ENCODE measurements at regions not wholly inside any gene's neighbourhood (a gene's known extent, or its start where the extent isn't known, plus 50 kb on each side); places are given as distances from the start of the nearest gene placed in this dataset.
A peak's percentile ranks its signal among the peaks of the same experiment; 100 is the strongest.

DNA sequence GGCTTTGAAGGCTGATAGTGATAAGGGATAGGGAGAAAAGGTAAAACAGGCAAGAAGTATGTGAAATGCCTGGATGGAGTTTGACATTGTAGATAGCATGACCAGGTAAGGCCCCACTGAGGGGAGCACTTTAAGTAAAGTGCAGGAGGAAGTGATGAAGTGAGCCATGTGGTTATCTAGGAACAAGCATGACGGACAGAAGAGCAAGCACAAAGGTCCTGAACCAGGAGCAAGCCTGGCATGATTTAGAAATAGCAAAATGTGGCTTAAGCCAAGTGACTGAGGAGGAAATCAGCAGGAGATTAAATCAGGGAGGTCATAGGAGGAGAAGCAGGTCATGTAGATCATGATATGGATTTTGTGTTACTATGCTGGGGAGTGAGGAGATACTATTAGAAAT, 129.2 kb downstream of the GLUL start:
- 40% methylated on average over 1 of the region's 1 CpG for WGBS (ENCODE audit: insufficient coverage, low lambda C conversion rate)
- Histone ChIP-seq H3K27ac (ENCODE audit: low read length) (no peak overlapping the region), H3K9me3 (ENCODE audit: control insufficient read depth, low read depth, low read length) (no peaks in the 10 kb centered on the region), H3K27me3 (ENCODE audit: control insufficient read depth, insufficient read depth, low read length) (no peaks in the 10 kb centered on the region), H3K4me3 (ENCODE audit: low read length) (no peak overlapping the region), H3K4me1 (ENCODE audit: control insufficient read depth, insufficient read depth, low read length) (peaks cover 5% of the 10 kb centered on the region), H3K36me3 (ENCODE audit: control insufficient read depth, insufficient read depth, low read length) (no peaks in the 10 kb centered on the region)
- DNase-seq, result peak; percentile 33 to 66

DNA sequence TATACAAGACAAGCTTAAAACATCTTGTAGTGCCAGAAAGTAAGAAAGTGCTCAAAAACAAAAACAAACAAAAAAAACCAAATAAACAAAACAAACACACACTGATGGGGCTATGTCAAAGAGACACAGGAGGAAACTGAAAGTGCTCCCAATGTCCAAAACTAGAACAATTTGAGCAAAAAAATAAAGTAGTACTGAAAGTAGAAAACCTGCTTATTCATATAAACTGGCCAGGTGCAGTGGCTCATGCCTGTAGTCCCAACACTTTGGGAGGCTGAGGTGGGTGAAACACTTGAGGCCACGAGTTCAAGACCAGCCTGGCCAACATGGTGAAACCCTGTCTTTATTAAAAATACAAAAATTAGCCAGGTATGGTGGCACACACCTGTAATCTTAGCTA, 129.9 kb downstream of the GLUL start:
- Histone ChIP-seq H3K27ac (ENCODE audit: low read length) (no peak overlapping the region), H3K9me3 (ENCODE audit: control insufficient read depth, low read depth, low read length) (no peaks in the 10 kb centered on the region), H3K27me3 (ENCODE audit: control insufficient read depth, insufficient read depth, low read length) (no peaks in the 10 kb centered on the region), H3K36me3 (ENCODE audit: control insufficient read depth, insufficient read depth, low read length) (no peaks in the 10 kb centered on the region), H3K4me1 (ENCODE audit: control insufficient read depth, insufficient read depth, low read length) (peaks cover 5% of the 10 kb centered on the region), H3K4me3 (ENCODE audit: low read length) (no peak overlapping the region)
- WGBS (ENCODE audit: insufficient coverage, low lambda C conversion rate), result no CpG with 5 or more reads among the region's 1 CpG
- no peak for DNase-seq

DNA sequence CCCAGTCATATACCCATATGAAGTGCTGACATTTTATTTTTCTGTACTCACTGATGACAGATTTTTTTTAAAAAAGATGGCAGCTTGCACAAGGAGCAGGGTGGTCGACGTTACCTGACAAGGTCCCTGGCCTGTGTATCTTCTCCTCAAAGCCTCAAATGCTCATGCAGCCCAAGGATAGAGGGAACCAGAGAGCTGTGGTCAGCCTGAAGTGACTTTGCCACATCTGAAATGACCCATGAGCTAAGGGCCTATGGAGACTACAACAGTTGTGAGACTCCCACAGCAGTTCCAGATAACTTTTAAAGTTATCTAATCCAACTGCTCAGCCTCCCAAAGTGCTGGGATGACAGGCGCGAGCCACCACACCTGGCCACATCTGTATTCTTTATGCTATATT, 131.1 kb downstream of the GLUL start:
- Histone ChIP-seq H3K9me3 (ENCODE audit: control insufficient read depth, low read depth, low read length) (no peaks in the 10 kb centered on the region), H3K27ac (ENCODE audit: low read length) (no peak overlapping the region), H3K27me3 (ENCODE audit: control insufficient read depth, insufficient read depth, low read length) (no peaks in the 10 kb centered on the region), H3K4me3 (ENCODE audit: low read length) (no peak overlapping the region), H3K36me3 (ENCODE audit: control insufficient read depth, insufficient read depth, low read length) (no peaks in the 10 kb centered on the region), H3K4me1 (ENCODE audit: control insufficient read depth, insufficient read depth, low read length) (peaks cover 5% of the 10 kb centered on the region)
- no peak for DNase-seq
- no CpG with 5 or more reads among the region's 4 CpGs for WGBS (ENCODE audit: insufficient coverage, low lambda C conversion rate)

DNA sequence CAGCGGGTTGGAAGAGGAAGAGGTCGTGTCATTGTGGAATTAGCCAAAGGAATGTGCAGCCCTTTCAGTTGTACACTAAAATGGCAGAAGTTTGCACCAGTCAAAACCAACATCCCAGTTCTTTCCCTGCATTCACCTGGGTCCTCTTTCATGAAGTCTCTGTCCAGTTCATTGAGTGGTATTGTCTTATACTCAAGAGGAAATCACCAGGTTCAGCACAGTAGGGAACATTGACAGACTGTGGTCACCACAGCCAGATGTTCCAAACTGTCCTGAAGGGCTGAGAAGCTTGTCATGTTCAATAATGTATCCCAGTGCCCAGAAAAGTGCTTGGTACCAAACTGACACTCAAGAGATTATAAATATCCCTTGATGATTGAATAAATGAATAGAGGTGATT, 131.6 kb downstream of the GLUL start:
- no peak overlapping the region for H3K4me3 ChIP-seq (ENCODE audit: low read length)
- no peaks in the 10 kb centered on the region for H3K9me3 ChIP-seq (ENCODE audit: control insufficient read depth, low read depth, low read length)
- no CpG with 5 or more reads among the region's 2 CpGs for WGBS (ENCODE audit: insufficient coverage, low lambda C conversion rate)
- H3K27ac ChIP-seq (ENCODE audit: low read length), result no peak overlapping the region
- DNase-seq, result no peak
- no peaks in the 10 kb centered on the region for H3K36me3 ChIP-seq (ENCODE audit: control insufficient read depth, insufficient read depth, low read length)
- peaks cover 5% of the 10 kb centered on the region for H3K4me1 ChIP-seq (ENCODE audit: control insufficient read depth, insufficient read depth, low read length)
- no peaks in the 10 kb centered on the region for H3K27me3 ChIP-seq (ENCODE audit: control insufficient read depth, insufficient read depth, low read length)

DNA sequence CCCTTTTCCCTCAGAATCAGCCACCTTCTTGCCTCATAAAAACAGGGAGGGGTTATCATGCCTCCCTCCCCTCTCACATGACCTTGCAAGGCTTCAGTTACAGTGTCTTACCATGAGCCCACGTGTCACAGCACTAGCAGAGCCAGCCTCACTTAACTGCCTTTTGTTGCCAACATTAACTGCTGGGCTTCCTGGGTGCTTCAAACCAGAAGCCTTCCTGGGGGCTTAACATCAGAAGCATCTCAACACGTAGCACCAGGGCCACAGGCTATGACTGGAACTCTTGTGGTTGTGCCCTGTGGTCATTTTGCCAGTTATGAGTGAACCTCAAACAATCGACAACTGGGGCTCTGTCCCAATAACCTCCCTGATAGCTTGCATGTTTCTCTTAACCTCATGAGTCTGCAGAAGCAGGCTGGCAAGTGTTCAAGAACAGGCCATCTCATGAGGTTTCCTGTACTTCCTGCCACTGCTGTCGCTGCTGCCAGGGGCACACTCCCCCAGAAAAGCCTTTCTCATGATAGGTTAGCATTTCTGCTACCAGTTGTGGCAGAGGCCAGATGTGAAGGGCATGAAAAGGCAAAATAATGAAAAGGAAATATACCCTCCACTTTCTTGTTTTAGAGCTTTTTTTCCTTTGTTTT, 132.2 kb downstream of the GLUL start:
- Histone ChIP-seq H3K27ac (ENCODE audit: low read length) (peak overlapping the region; percentile 3), H3K4me3 (ENCODE audit: low read length) (no peak overlapping the region), H3K36me3 (ENCODE audit: control insufficient read depth, insufficient read depth, low read length) (no peaks in the 10 kb centered on the region), H3K27me3 (ENCODE audit: control insufficient read depth, insufficient read depth, low read length) (no peaks in the 10 kb centered on the region), H3K4me1 (ENCODE audit: control insufficient read depth, insufficient read depth, low read length) (peaks cover 5% of the 10 kb centered on the region), H3K9me3 (ENCODE audit: control insufficient read depth, low read depth, low read length) (no peaks in the 10 kb centered on the region)
- DNase-seq, result peak; percentile 54 to 78
- WGBS (ENCODE audit: insufficient coverage, low lambda C conversion rate), result no CpG with 5 or more reads among the region's 4 CpGs

DNA sequence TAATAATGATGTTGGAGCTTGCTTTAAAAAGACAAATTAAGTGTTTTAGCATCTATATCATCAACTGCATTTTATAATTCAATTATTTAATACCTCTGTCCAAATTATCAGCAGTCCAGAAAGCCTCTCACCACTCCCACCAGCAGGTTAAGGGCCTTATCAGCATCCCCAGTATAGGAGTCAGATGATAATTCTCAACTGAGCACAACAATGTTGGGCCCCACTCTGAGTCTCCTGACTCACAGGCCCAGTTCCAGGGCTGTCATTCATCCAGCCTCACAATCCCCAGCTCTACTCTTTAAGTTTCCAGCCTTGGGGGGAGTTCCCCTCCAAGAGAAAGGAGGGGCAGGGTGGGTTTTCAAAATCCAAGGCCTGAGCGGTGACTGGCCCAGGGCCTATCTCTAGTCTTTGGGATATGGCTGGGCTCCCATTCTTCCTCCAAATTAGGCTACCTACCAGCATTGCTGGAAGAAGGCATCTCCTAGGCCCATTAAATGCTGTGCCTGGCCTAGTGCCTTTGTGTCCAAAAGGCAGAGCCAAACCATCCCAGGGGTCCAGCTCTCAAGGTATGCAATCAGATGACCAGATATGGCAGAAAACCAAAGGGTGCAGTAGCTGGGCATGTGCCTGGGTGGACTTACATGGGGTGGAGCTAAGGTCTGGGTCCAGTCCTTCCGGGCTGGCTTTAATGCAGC, 134.1 kb downstream of the GLUL start:
- no peaks in the 10 kb centered on the region for H3K27me3 ChIP-seq (ENCODE audit: control insufficient read depth, insufficient read depth, low read length)
- peak overlapping the region; percentile 52 for H3K27ac ChIP-seq (ENCODE audit: low read length)
- WGBS (ENCODE audit: insufficient coverage, low lambda C conversion rate), result no CpG with 5 or more reads among the region's 2 CpGs
- H3K4me1 ChIP-seq (ENCODE audit: control insufficient read depth, insufficient read depth, low read length), result peaks cover 5% of the 10 kb centered on the region
- no peaks in the 10 kb centered on the region for H3K36me3 ChIP-seq (ENCODE audit: control insufficient read depth, insufficient read depth, low read length)
- DNase-seq, result peak; percentile 29 to 57
- no peaks in the 10 kb centered on the region for H3K9me3 ChIP-seq (ENCODE audit: control insufficient read depth, low read depth, low read length)
- H3K4me3 ChIP-seq (ENCODE audit: low read length), result no peak overlapping the region

DNA sequence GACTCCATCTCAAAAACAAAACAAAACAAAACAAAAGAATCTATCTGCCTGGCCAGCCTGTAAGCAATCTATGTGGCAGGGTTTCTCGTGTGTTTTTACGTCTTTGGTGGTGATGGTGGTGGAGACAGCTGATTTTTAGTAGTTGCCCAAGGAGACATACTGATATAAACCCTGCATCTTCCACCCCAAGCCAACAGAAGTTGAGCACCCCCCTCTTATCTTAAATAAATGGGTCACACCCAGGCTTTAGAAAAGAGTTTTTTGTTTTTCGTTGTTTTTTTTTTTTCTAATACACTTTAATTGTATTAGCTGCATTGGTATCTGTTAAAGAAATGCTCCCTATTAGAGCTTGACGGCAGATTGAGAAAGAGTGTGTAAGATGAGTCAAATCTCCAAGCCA, 134.7 kb downstream of the GLUL start:
- H3K27me3 ChIP-seq (ENCODE audit: control insufficient read depth, insufficient read depth, low read length), result no peaks in the 10 kb centered on the region
- no peaks in the 10 kb centered on the region for H3K36me3 ChIP-seq (ENCODE audit: control insufficient read depth, insufficient read depth, low read length)
- peaks cover 5% of the 10 kb centered on the region for H3K4me1 ChIP-seq (ENCODE audit: control insufficient read depth, insufficient read depth, low read length)
- no peak overlapping the region for H3K4me3 ChIP-seq (ENCODE audit: low read length)
- no peaks in the 10 kb centered on the region for H3K9me3 ChIP-seq (ENCODE audit: control insufficient read depth, low read depth, low read length)
- WGBS (ENCODE audit: insufficient coverage, low lambda C conversion rate), result 50% methylated on average over 1 of the region's 4 CpGs
- DNase-seq, result no peak
- no peak overlapping the region for H3K27ac ChIP-seq (ENCODE audit: low read length)

DNA sequence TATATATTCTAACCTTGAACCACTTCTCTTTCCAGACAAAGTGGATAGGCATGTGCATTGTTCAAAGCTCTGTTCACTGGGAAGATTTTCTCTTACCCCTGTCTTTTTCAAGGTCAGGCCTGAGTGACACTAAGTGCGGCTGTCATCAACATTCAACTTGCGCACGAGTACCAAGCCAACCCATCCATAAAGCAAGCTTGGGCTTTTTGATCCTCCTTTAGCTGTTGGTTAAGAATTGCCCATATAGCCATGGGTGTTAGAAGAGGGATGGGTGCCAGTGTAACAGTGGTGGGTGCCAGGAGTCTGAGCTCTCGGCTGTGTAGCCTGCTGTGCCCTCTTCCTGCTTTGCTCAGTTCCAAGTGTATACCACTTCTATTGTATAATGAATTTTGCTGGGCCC, 136.1 kb downstream of the GLUL start:
- Histone ChIP-seq H3K4me1 (ENCODE audit: control insufficient read depth, insufficient read depth, low read length) (peaks cover 5% of the 10 kb centered on the region), H3K27me3 (ENCODE audit: control insufficient read depth, insufficient read depth, low read length) (no peaks in the 10 kb centered on the region), H3K27ac (ENCODE audit: low read length) (no peak overlapping the region), H3K4me3 (ENCODE audit: low read length) (no peak overlapping the region), H3K9me3 (ENCODE audit: control insufficient read depth, low read depth, low read length) (no peaks in the 10 kb centered on the region), H3K36me3 (ENCODE audit: control insufficient read depth, insufficient read depth, low read length) (no peaks in the 10 kb centered on the region)
- no peak for DNase-seq
- WGBS (ENCODE audit: insufficient coverage, low lambda C conversion rate), result no CpG with 5 or more reads among the region's 4 CpGs

DNA sequence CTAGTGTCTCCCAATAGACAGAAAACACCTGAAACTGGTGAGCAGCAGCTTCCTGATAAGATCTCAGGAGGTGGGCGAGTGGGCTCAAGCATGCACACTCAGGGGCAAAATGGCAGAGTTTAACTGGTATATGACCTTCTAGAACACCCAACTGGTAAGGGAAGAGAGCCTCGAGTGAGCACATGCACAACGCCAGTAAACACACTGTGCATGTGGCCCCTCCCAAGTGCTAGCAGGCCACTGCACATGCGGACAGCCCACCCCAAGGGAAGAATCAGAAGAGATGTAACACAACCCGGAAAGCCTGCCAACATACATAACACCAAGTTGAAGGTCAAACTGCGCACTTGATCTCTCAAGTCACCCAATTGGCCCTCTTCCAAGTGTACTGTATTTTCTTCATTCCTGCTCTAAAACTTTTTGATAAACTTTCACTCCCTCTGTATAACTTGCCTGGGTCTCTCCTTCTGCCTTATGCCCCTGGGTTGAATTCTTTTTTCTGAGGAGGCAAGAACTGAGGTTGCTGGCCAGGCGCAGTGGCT, 138.2 kb downstream of the GLUL start:
- Histone ChIP-seq H3K4me3 (ENCODE audit: low read length) (no peak overlapping the region), H3K27me3 (ENCODE audit: control insufficient read depth, insufficient read depth, low read length) (no peaks in the 10 kb centered on the region), H3K36me3 (ENCODE audit: control insufficient read depth, insufficient read depth, low read length) (no peaks in the 10 kb centered on the region), H3K4me1 (ENCODE audit: control insufficient read depth, insufficient read depth, low read length) (peaks cover 8% of the 10 kb centered on the region), H3K9me3 (ENCODE audit: control insufficient read depth, low read depth, low read length) (no peaks in the 10 kb centered on the region), H3K27ac (ENCODE audit: low read length) (no peak overlapping the region)
- 100% methylated on average over 1 of the region's 7 CpGs for WGBS (ENCODE audit: insufficient coverage, low lambda C conversion rate)
- no peak for DNase-seq

DNA sequence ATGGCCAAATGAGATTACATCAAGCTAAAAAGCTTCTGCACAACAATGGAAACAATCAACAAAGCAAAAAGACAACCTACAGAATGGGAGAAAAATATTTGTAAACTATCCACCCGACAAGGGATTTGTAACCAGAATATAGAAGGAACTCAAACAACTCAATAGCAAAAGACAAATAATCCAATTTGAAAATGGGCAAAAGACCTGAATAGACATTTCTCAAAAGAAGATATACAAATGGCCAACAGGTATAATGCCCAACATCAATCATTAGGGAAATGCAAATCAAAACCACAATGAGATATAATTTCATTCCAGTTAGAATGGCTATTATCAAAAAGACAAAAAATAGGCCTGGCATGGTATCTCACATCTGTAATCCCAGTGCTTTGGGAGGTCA, 140.0 kb downstream of the GLUL start:
- Histone ChIP-seq H3K27me3 (ENCODE audit: control insufficient read depth, insufficient read depth, low read length) (no peaks in the 10 kb centered on the region), H3K4me3 (ENCODE audit: low read length) (no peak overlapping the region), H3K27ac (ENCODE audit: low read length) (no peak overlapping the region), H3K36me3 (ENCODE audit: control insufficient read depth, insufficient read depth, low read length) (no peaks in the 10 kb centered on the region), H3K9me3 (ENCODE audit: control insufficient read depth, low read depth, low read length) (no peaks in the 10 kb centered on the region), H3K4me1 (ENCODE audit: control insufficient read depth, insufficient read depth, low read length) (peaks cover 4% of the 10 kb centered on the region)
- no peak for DNase-seq
- 100% methylated on average over 1 of the region's 1 CpG for WGBS (ENCODE audit: insufficient coverage, low lambda C conversion rate)

Data from large intestine (tissue), 3 donors.